Activated CD8-positive, alpha-beta memory T cell treated with anti-CD3 and anti-CD28 coated beads, Interleukin-2, amount 50 U/mL, for 24 hours (primary cell): ENCODE measurements at regions not wholly inside any gene's neighbourhood (a gene's known extent, or its start where the extent isn't known, plus 50 kb on each side); places are given as distances from the start of the nearest gene placed in this dataset.

Experiments
- DNase-seq: peaks from one replicate; pipeline ENCODE4 v3.0.0-alpha.2; 2020; ENCODE audit errors: extremely low read depth

GRCh38 chr12:92304371-92305055 is 158.9 kb upstream of the BTG1 start:
- no peak for DNase-seq

DNA sequence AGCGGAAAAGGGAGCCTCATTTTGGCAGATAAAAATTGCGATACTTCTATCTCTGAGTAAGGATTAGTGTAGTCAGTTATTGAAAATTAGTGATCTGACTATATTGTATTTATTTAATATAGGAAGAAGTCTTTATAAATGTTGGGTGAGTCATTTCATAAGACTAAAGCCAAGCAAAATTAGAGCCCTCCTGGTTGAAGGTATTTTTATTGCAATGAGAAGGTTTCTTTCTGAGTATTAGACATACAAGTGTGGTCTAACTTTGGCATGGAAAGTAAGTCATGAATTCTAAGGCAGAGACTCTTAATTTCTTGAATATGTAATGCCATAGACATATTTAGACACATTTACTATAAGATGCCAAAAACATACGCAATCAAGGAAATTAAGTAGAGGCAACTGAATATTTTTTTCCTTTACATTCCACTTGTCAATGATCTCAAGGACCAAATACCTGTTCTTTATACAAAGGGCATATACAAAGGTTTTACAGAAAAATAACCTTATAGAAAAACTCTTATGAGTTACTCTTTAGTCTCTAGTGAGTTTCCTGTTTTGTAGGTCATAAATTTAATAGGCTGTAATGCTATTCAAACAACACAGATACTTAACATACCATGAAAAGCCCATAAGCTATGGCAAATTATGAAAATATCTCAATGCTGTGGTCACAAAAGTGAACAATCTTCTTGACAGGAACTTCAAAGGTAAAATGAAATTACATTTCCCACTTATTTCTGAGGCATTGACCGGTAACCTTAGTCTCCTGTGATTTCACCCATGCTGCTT is 156.6 kb upstream of the BTG1 start:
- no peak for DNase-seq

DNA sequence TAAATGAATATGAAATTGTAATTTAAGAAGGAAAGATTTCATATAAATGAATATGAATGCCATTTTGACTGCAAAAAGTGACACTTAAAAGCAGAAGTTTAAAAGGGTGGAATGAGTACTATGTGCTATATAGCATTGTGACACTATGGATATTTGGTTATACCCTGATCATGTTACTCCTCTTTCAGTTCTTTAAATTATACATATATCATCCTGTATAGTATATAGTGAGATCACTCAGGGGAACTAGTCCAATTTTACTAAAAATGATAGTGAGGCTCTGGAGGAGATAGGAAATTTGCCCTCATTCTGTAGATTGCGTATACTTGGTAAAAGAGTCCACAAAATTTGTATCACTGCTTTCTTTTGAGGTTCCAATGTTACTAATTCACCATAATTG is 155.7 kb upstream of the BTG1 start:
- no peak for DNase-seq

- DNase-seq, result no peak
These were observed 155.1 kb upstream of the BTG1 start for GRCh38 chr12:92300777-92301176.

DNA sequence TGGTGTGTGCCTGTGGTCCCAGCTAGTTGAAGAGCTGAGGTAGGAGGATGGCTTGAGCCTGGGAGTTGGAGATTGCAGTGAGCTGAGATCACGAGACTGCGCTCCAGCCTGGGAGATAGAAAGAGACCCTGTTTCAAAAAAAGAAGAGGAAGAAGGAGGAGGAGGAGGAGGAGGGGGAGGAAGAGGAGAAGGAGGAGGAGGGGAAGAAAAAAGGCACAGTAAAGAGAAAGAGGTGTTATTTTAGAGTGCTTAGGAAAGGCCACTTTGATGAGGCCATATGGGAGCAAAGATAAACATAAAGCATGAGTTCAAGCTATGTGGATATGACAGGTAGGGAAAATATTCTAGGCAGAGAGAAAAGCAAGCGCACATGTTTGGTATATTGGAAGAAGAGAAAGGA is 154.1 kb upstream of the BTG1 start:
- DNase-seq, result no peak

GRCh38 chr12:92299344-92299743 is 153.7 kb upstream of the BTG1 start:
- DNase-seq, result no peak

DNA sequence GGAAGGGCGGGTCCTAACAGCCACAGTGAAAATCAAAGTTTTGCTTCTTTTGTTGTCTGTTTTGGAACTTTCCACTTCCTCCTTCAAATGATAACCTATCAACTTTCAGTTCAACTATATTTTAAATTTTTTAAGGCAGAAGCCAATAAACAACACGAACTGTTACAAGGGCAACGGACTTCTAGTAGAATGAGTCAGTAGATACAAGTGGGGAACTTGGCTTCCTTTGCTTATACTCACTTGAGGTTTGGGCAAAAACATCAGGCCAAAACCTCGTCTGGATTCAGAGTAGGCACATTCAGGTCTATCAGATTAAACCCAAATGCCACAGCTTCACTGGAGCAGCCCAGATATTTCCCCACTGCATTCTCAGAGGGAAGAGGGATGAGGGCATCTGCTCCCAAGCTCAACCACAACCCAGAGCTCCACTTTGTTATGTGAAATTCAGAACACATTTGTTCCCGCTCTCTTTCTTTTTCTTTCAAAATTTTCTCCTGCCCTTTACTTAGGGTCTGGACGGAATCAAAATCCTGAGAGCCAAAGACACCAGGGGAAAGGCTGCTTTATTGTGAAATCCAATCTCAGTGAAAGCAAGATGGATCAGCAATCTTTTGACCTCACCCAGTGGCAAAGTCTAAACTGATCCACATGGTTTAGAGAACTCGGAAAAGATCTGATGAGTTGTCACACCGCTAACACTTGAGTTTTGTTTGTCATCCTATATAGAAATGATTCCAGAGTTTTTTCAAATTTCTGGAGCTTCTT is 152.5 kb upstream of the BTG1 start:
- no peak for DNase-seq

- no peak for DNase-seq
These were observed 151.8 kb upstream of the BTG1 start for GRCh38 chr12:92297405-92297804.

- no peak for DNase-seq
These were observed 149.9 kb upstream of the BTG1 start for GRCh38 chr12:92295523-92295922.

- DNase-seq, result no peak
These were observed 149.2 kb upstream of the BTG1 start for GRCh38 chr12:92294676-92295440.

- no peak for DNase-seq
These were observed 146.4 kb upstream of the BTG1 start for GRCh38 chr12:92292016-92292415.

- DNase-seq, result no peak
These were observed 145.2 kb upstream of the BTG1 start for GRCh38 chr12:92290886-92291285.

DNA sequence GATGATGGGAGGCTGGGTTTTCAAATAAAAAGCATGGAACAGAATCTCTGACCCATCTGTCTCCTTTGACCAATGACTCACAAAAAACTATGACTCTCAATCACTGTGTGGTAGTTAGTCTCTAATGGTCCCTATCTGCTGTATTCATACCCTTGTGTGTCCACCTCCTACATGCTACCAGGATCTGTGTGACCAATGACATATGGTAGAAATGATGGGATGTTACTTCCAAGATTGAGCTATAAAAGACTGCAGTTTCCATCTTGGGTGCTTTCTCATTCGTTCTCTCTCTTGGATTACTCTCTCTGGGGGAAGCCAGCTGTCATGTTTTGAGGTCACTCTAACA is 144.7 kb upstream of the BTG1 start:
- no peak for DNase-seq

DNA sequence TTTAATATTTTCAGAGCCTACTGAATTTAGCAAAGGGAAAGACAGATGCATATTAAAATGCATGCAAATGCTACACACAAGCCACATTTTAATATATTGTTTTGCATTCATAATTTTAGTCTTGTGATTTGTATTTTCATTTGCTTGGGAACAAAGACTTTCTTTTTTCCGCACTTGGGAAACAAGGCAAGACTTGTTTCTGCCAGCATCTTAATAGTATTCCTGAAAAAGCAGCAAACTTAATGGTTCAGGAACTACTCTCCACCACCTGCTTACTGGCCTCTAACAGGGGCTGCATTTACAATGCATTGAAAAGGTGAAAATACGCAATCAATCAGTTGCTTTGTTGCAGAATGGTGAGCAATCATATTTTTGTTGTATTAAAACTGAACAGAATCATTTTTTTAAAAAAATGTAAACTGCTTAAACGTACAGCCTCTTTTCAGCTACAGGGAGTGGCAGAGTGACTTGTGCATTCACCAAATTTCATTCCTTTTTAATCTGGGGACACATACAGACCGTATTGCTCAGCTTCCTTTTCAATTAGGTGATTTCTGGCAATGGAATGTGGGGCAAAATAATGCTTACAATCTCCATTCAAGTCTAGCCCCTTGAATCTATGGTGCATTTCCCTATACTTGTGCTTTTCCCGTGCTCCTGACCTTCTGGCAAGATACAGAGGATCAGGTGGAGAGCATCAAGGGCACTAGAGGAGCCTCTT is 144.1 kb upstream of the BTG1 start:
- no peak for DNase-seq

GRCh38 chr12:92288561-92288960 is 142.9 kb upstream of the BTG1 start:
- no peak for DNase-seq

- DNase-seq, result no peak
These were observed 132.8 kb upstream of the BTG1 start for GRCh38 chr12:92278378-92278828.

DNA sequence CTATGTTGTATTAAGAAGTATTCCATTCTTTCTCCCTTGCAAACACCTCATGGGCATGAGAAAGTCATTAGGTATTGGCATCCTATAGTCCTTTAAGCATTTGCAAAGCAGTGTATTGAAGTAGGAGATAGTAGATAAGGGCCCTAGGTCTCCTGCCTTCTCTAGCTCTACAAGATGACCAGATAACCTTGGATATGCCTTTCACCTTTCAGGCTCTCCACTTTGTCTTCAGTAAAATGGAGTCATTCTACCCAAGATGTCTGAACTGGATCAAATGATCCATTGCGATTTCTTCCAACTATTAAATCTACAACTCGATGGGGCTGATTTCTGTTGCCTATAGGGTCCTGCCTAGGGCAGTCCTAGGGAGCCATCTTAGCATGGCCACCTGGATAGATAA is 132.1 kb upstream of the BTG1 start:
- no peak for DNase-seq

DNA sequence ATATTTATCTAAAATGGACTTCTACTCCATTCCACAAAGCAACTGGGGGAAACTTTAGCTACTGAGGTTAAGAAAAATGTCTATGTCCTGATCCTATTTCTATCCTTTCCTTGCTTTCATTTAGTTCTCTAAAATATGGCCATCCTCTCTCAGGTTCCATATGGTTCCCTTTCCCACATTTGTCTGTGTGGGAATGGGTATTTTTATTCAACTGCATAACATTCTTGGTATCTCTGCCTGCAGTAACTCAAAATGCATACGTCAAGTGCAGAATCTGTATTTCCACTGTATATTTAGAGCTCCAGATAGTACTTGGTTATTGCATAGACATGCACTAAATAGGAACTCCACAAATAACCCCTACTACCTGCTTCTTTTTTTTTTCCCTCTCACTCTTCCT is 130.6 kb upstream of the BTG1 start:
- no peak for DNase-seq

GRCh38 chr12:92275443-92276154 is 130.0 kb upstream of the BTG1 start:
- no peak for DNase-seq

- no peak for DNase-seq
These were observed 127.4 kb upstream of the BTG1 start for GRCh38 chr12:92273076-92273475.
